ENCODE measurements at regions not wholly inside any gene's neighbourhood (a gene's known extent, or its start where the extent isn't known, plus 50 kb on each side); places are given as distances from the start of the nearest gene placed in this dataset.

DNA sequence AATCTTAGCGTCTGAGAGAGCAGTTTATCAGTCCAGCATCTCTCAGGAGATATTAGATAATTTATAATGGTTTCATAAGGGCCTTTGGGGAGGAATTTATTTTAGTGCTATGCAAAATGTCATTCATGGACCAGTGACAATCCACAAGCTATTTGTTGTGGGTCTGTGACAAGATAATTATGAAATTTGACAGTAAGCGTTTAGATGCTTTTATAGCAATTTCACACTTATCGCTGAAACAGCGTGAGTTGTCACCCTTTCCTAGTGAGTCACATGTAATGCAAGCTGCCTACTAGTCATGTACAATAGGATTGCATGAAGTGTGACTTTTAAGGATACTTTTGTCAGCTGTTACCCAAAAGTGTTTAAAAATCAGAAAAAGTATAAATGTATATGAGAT lies 315.6 kb upstream of the THBS1 start:
- DNase-seq (ENCODE audit: low spot score) = peak; percentile 18
- no peaks in the 10 kb centered on the region for H3K27me3 ChIP-seq (replicated peaks; ENCODE audit: insufficient read depth, low read depth, low read length, poor library complexity)
- no peaks in the 10 kb centered on the region for H3K9me3 ChIP-seq (ENCODE audit: low read depth, low read length, poor library complexity, severe bottlenecking)
- no peaks in the 10 kb centered on the region for H3K4me1 ChIP-seq (ENCODE audit: insufficient read depth, low read length, poor library complexity, severe bottlenecking)
- H3K27ac ChIP-seq (ENCODE audit: low read depth, low read length, poor library complexity, severe bottlenecking) = no peak overlapping the region
- BruUV-seq (replicated peaks) = no TSS peak
- intact Hi-C loops (cut with micrococcal nuclease; ENCODE audit: unreplicated experiment) = no loop called here
- CTCF ChIA-PET = no interaction called here
- no peak for TF ChIP-seq EZH2 (IDR thresholded peaks at IDR 0.05; ENCODE audit: borderline replicate concordance, low read depth, low read length, poor library complexity, severe bottlenecking)
- H3K4me3 ChIP-seq (ENCODE audit: low read depth, low read length, poor library complexity, severe bottlenecking) = no peak overlapping the region
- POLR2A ChIA-PET (ENCODE audit: low non-redundant PET) = no interaction called here
- no peaks in the 10 kb centered on the region for H3K36me3 ChIP-seq (ENCODE audit: insufficient read depth, low read length, poor library complexity, severe bottlenecking)

DNA sequence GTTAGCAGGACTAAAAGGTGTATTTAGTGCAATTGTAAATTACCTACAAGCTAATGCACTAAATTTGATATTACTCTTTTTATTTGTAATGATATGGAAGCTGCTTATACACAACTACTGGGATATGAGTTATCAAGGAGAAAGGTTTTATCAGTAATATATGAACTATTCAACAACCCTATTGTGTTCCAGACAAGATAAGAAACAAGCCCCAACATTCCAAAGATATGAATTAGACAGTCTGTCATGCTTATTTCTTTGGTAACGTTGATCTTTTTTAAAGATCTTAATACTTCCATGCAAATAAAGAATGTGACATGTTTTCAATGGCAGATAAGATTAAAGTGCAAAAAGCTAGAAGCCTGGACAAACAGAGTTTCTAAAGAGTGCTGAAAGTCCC lies 314.0 kb upstream of the THBS1 start:
- ChIA-PET POLR2A (ENCODE audit: low non-redundant PET) (no interaction called here), CTCF (no interaction called here)
- no peaks in the 10 kb centered on the region for H3K36me3 ChIP-seq (ENCODE audit: insufficient read depth, low read length, poor library complexity, severe bottlenecking)
- H3K4me1 ChIP-seq (ENCODE audit: insufficient read depth, low read length, poor library complexity, severe bottlenecking) = no peaks in the 10 kb centered on the region
- no peaks in the 10 kb centered on the region for H3K9me3 ChIP-seq (ENCODE audit: low read depth, low read length, poor library complexity, severe bottlenecking)
- TF ChIP-seq EZH2 (IDR thresholded peaks at IDR 0.05; ENCODE audit: borderline replicate concordance, low read depth, low read length, poor library complexity, severe bottlenecking) = no peak
- TF ChIP-seq, protein P1, sequence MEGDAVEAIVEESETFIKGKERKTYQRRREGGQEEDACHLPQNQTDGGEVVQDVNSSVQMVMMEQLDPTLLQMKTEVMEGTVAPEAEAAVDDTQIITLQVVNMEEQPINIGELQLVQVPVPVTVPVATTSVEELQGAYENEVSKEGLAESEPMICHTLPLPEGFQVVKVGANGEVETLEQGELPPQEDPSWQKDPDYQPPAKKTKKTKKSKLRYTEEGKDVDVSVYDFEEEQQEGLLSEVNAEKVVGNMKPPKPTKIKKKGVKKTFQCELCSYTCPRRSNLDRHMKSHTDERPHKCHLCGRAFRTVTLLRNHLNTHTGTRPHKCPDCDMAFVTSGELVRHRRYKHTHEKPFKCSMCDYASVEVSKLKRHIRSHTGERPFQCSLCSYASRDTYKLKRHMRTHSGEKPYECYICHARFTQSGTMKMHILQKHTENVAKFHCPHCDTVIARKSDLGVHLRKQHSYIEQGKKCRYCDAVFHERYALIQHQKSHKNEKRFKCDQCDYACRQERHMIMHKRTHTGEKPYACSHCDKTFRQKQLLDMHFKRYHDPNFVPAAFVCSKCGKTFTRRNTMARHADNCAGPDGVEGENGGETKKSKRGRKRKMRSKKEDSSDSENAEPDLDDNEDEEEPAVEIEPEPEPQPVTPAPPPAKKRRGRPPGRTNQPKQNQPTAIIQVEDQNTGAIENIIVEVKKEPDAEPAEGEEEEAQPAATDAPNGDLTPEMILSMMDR (conservative IDR thresholded peaks at IDR 0.05; ENCODE audit: low read depth, low read length) = no peak
- no TSS peak for BruUV-seq (replicated peaks)
- H3K27me3 ChIP-seq (replicated peaks; ENCODE audit: insufficient read depth, low read depth, low read length, poor library complexity) = no peaks in the 10 kb centered on the region
- no peak overlapping the region for H3K27ac ChIP-seq (ENCODE audit: low read depth, low read length, poor library complexity, severe bottlenecking)
- intact Hi-C loops (cut with micrococcal nuclease; ENCODE audit: unreplicated experiment) = no loop called here
- no peak for DNase-seq (ENCODE audit: low spot score)
- no peak overlapping the region for H3K4me3 ChIP-seq (ENCODE audit: low read depth, low read length, poor library complexity, severe bottlenecking)

DNA sequence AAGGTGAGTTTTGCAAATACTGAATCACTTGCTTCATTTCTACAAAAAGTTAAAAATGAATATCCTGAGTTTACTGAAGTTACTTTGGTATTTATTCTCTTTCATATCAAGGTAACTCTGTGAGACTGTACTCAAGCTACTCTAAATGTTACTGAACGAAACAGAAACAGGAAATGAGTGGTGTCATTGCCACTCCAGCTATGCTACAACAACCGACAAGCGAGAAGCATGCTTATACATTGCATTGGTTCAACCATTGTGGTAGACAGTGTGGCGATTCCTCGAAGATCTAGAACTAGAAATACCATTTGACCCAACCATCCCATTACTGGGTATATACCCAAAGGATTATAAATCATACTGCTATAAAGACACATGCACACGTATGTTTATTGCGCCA lies 313.2 kb upstream of the THBS1 start:
- CTCF ChIA-PET = no interaction called here
- DNase-seq (ENCODE audit: low spot score) = no peak
- POLR2A ChIA-PET (ENCODE audit: low non-redundant PET) = no interaction called here
- Histone ChIP-seq H3K36me3 (ENCODE audit: insufficient read depth, low read length, poor library complexity, severe bottlenecking) (no peaks in the 10 kb centered on the region), H3K4me1 (ENCODE audit: insufficient read depth, low read length, poor library complexity, severe bottlenecking) (no peaks in the 10 kb centered on the region), H3K27ac (ENCODE audit: low read depth, low read length, poor library complexity, severe bottlenecking) (no peak overlapping the region), H3K4me3 (ENCODE audit: low read depth, low read length, poor library complexity, severe bottlenecking) (no peak overlapping the region), H3K9me3 (ENCODE audit: low read depth, low read length, poor library complexity, severe bottlenecking) (no peaks in the 10 kb centered on the region), H3K27me3 (replicated peaks; ENCODE audit: insufficient read depth, low read depth, low read length, poor library complexity) (no peaks in the 10 kb centered on the region)
- TF ChIP-seq, protein P1 (conservative IDR thresholded peaks at IDR 0.05; ENCODE audit: low read depth, low read length) = no peak
- TF ChIP-seq EZH2 (IDR thresholded peaks at IDR 0.05; ENCODE audit: borderline replicate concordance, low read depth, low read length, poor library complexity, severe bottlenecking) = no peak
- intact Hi-C loops (cut with micrococcal nuclease; ENCODE audit: unreplicated experiment) = no loop called here
- BruUV-seq (replicated peaks) = no TSS peak

DNA sequence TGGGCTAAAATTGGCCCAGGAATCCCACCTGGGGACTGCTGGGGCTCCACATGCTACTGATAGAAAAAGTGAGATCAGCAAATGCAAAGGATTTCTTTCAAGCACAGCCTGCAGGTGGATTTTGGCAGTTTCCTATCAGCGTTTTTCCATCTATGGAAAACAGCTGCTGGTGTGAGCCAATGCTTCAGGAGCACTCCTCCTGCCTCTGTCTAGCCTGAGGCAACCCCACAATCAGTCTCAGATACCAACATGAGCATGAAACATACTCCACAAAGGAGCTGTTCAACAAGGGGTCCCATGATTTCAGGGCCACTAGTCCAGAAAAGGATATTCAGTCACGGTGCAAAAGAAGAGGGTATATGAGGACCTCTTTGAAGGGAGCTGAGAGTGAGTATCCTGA lies 311.5 kb upstream of the THBS1 start:
- POLR2A ChIA-PET (ENCODE audit: low non-redundant PET) = no interaction called here
- no peaks in the 10 kb centered on the region for H3K9me3 ChIP-seq (ENCODE audit: low read depth, low read length, poor library complexity, severe bottlenecking)
- H3K36me3 ChIP-seq (ENCODE audit: insufficient read depth, low read length, poor library complexity, severe bottlenecking) = no peaks in the 10 kb centered on the region
- H3K4me1 ChIP-seq (ENCODE audit: insufficient read depth, low read length, poor library complexity, severe bottlenecking) = no peaks in the 10 kb centered on the region
- CTCF ChIA-PET = no interaction called here
- BruUV-seq (replicated peaks) = no TSS peak
- intact Hi-C loops (cut with micrococcal nuclease; ENCODE audit: unreplicated experiment) = no loop called here
- H3K4me3 ChIP-seq (ENCODE audit: low read depth, low read length, poor library complexity, severe bottlenecking) = no peak overlapping the region
- no peak for DNase-seq (ENCODE audit: low spot score)
- no peak overlapping the region for H3K27ac ChIP-seq (ENCODE audit: low read depth, low read length, poor library complexity, severe bottlenecking)
- TF ChIP-seq, protein P1 (conservative IDR thresholded peaks at IDR 0.05; ENCODE audit: low read depth, low read length) = no peak
- no peak for TF ChIP-seq EZH2 (IDR thresholded peaks at IDR 0.05; ENCODE audit: borderline replicate concordance, low read depth, low read length, poor library complexity, severe bottlenecking)
- no peaks in the 10 kb centered on the region for H3K27me3 ChIP-seq (replicated peaks; ENCODE audit: insufficient read depth, low read depth, low read length, poor library complexity)
